ENCODE measurements at regions not wholly inside any gene's neighbourhood (a gene's known extent, or its start where the extent isn't known, plus 50 kb on each side); places are given as distances from the start of the nearest gene placed in this dataset.

GRCh38 chr5:39485079-39485478 is 60.3 kb upstream of the DAB2 start:
- TF ChIP-seq, protein P1, sequence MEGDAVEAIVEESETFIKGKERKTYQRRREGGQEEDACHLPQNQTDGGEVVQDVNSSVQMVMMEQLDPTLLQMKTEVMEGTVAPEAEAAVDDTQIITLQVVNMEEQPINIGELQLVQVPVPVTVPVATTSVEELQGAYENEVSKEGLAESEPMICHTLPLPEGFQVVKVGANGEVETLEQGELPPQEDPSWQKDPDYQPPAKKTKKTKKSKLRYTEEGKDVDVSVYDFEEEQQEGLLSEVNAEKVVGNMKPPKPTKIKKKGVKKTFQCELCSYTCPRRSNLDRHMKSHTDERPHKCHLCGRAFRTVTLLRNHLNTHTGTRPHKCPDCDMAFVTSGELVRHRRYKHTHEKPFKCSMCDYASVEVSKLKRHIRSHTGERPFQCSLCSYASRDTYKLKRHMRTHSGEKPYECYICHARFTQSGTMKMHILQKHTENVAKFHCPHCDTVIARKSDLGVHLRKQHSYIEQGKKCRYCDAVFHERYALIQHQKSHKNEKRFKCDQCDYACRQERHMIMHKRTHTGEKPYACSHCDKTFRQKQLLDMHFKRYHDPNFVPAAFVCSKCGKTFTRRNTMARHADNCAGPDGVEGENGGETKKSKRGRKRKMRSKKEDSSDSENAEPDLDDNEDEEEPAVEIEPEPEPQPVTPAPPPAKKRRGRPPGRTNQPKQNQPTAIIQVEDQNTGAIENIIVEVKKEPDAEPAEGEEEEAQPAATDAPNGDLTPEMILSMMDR (IDR thresholded peaks at IDR 0.05) = no peak
- no peak for TF ChIP-seq POLR2A (IDR thresholded peaks at IDR 0.05)

Data from heart left ventricle (tissue), 13 donors.